MCF 10A (cell line): ENCODE measurements at regions not wholly inside any gene's neighbourhood (a gene's known extent, or its start where the extent isn't known, plus 50 kb on each side); places are given as distances from the start of the nearest gene placed in this dataset.

Source experiments
- BruUV-seq: library from RNA; stranded (reverse); fragments of 400-500 nt; replicated peaks from 2 replicates; lab custom pipeline; 2021; lab: Mats Ljungman, UMichigan
- CTCF ChIA-PET: fragments of 300-600 bp; sonication (Branson Sonifier 250); formaldehyde crosslinking; extraction: SDS; loops from one replicate; lab custom pipeline; 2021; ENCODE audit warnings: antibody characterized with exemption, inconsistent platforms; lab: Yijun Ruan, JAX
- POLR2A ChIA-PET: fragments of 300-600, 350-650 bp; sonication (Branson Sonifier 250); formaldehyde crosslinking; extraction: SDS; loops from one replicate; lab custom pipeline; 2020; ENCODE audit warnings: antibody characterized with exemption, inconsistent platforms; lab: Yijun Ruan, JAX
- DNase-seq: peaks from one replicate; pipeline ENCODE4 v3.0.0-alpha.2; 2018; ENCODE audit not compliant: unreplicated experiment
- H3K27ac Mint-ChIP-seq: one replicate; pipeline ENCODE4 v1.8.0; 2022; ENCODE audit warnings: mild to moderate bottlenecking, low read depth, mixed read lengths; ENCODE audit not compliant: unreplicated experiment
- H3K27me3 Mint-ChIP-seq: one replicate; pipeline ENCODE4 v1.8.0; 2022; ENCODE audit warnings: mixed read lengths; ENCODE audit not compliant: insufficient read depth, unreplicated experiment
- H3K36me3 Mint-ChIP-seq: one replicate; pipeline ENCODE4 v1.8.0; 2022; ENCODE audit warnings: mild to moderate bottlenecking, moderate library complexity, mixed read lengths; ENCODE audit not compliant: insufficient read depth, unreplicated experiment
- H3K4me1 Mint-ChIP-seq: one replicate; pipeline ENCODE4 v1.8.0; 2022; ENCODE audit warnings: mixed read lengths; ENCODE audit not compliant: insufficient read depth, unreplicated experiment
- H3K4me3 Mint-ChIP-seq: one replicate; pipeline ENCODE4 v1.8.0; 2022; ENCODE audit warnings: mild to moderate bottlenecking, moderate library complexity, mixed read lengths; ENCODE audit not compliant: unreplicated experiment
- H3K9me3 Mint-ChIP-seq: one replicate; pipeline ENCODE4 v1.8.0; 2022; ENCODE audit warnings: mixed read lengths; ENCODE audit not compliant: unreplicated experiment
- intact Hi-C: fragments of 100-400 bp; cut with micrococcal nuclease; formaldehyde crosslinking; loops from 2 replicates; pipeline ENCODE4 v1.14.1; 2022
- TF ChIP-seq, protein P1 (sequence below): fragments of 200-600 bp; IDR thresholded peaks from one replicate; pipeline ENCODE4 v1.8.0; 2022; ENCODE audit warnings: antibody characterized with exemption, mild to moderate bottlenecking; ENCODE audit not compliant: unreplicated experiment

DNA sequence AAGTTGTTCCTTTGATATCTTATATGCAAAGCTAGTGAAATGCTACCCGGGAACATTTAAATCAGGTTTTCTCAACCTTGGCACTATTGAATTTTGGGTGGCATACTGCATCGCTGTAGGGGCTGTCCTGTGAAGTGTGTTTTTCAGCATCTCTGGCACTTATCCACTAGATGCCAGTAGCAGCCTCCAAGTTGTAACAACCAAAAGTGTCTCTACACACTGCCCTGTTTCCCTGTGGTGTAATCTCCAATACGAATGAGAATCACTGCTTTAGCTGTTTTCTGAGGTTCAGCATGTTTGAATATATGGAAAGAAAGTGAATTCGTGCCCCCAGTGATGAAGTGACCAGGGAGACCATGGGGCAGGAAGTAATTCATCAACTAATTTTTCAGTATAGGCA lies 551.6 kb upstream of the PRKX start:
- Mint-ChIP-seq H3K27me3 (no peaks in the 10 kb centered on the region), H3K9me3 (no peaks in the 10 kb centered on the region), H3K4me1 (no peaks in the 10 kb centered on the region), H3K4me3 (no peak overlapping the region), H3K27ac (no peak overlapping the region), H3K36me3 (no peaks in the 10 kb centered on the region)
- POLR2A ChIA-PET: no interaction called here
- BruUV-seq: no TSS peak
- TF ChIP-seq, protein P1, sequence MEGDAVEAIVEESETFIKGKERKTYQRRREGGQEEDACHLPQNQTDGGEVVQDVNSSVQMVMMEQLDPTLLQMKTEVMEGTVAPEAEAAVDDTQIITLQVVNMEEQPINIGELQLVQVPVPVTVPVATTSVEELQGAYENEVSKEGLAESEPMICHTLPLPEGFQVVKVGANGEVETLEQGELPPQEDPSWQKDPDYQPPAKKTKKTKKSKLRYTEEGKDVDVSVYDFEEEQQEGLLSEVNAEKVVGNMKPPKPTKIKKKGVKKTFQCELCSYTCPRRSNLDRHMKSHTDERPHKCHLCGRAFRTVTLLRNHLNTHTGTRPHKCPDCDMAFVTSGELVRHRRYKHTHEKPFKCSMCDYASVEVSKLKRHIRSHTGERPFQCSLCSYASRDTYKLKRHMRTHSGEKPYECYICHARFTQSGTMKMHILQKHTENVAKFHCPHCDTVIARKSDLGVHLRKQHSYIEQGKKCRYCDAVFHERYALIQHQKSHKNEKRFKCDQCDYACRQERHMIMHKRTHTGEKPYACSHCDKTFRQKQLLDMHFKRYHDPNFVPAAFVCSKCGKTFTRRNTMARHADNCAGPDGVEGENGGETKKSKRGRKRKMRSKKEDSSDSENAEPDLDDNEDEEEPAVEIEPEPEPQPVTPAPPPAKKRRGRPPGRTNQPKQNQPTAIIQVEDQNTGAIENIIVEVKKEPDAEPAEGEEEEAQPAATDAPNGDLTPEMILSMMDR: no peak
- DNase-seq: no peak
- intact Hi-C loops: no loop called here
- CTCF ChIA-PET: interaction anchor here (1.3 kb wide), 1 partner anchor 302 kb away, joined by 3 read pairs; no protein-coding TSS in a partner anchor

DNA sequence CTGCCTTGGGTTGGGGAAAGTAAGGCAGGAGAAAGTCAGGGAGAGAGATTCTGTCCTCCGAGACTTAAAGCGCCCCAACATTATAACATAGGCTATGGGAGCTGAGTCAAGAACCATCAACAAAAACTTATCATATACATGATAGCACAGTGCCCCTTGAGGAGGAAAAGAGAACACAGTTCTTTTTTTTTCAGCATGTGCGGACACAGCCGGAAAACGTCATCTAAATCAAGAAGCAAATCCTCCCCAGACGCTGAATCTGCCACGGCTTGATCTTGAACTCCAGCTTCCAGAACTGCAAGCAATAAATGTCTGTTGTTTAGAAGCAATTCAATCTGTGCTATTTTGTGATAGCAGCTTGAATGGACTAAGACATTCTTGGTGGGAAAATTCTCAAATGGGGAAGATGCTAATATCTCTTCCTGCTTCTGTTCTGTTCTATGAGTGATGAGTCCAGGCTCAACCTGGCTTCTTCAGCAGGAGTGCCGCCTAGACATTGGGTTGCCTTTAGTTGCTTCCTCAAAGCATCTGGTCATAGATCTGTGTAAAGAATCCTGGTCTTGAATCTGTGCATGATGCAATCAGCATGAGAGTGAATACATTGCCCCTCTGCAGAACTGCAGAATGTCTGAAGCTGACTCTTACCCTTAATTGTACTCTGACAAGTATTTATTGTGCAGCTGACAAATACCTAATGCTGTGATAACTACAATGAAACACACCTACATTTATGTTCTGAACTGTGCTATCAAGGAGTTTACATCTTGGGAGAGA lies 549.8 kb upstream of the PRKX start:
- H3K27me3 Mint-ChIP-seq: no peaks in the 10 kb centered on the region
- H3K4me1 Mint-ChIP-seq: no peaks in the 10 kb centered on the region
- TF ChIP-seq, protein P1: peak; percentile 12
- no peaks in the 10 kb centered on the region for H3K9me3 Mint-ChIP-seq
- POLR2A ChIA-PET: no interaction called here
- intact Hi-C loops: no loop called here
- CTCF ChIA-PET: interaction anchor here (0.9 to 1.2 kb wide), 2 partner anchors 40 to 304 kb away, joined by 3 read pairs; no protein-coding TSS in a partner anchor
- H3K27ac Mint-ChIP-seq: no peak overlapping the region
- no peak overlapping the region for H3K4me3 Mint-ChIP-seq
- no peak for DNase-seq
- no TSS peak for BruUV-seq
- H3K36me3 Mint-ChIP-seq: no peaks in the 10 kb centered on the region

- H3K36me3 Mint-ChIP-seq: no peaks in the 10 kb centered on the region
- ChIA-PET CTCF (no interaction called here), POLR2A (no interaction called here)
- no peak overlapping the region for H3K4me3 Mint-ChIP-seq
- no peaks in the 10 kb centered on the region for H3K27me3 Mint-ChIP-seq
- no peak for DNase-seq
- H3K27ac Mint-ChIP-seq: no peak overlapping the region
- TF ChIP-seq, protein P1: no peak
- no TSS peak for BruUV-seq
- H3K9me3 Mint-ChIP-seq: peaks cover 28% of the 10 kb centered on the region
- H3K4me1 Mint-ChIP-seq: peaks cover 7% of the 10 kb centered on the region
- intact Hi-C loops: no loop called here
These were observed 539.6 kb upstream of the PRKX start for GRCh38 chrX:4253092-4253491.

- TF ChIP-seq, protein P1: no peak
- BruUV-seq: no TSS peak
- CTCF ChIA-PET: interaction anchor here (0.6 kb wide), 1 partner anchor 83 kb away, joined by 3 read pairs; no protein-coding TSS in a partner anchor
These were observed 536.0 kb upstream of the PRKX start for GRCh38 chrX:4249401-4249800.

More at GRCh38 chrX:4249401-4249800, 536.0 kb upstream of the PRKX start:
- peaks cover 22% of the 10 kb centered on the region for H3K9me3 Mint-ChIP-seq
- peaks cover 7% of the 10 kb centered on the region for H3K4me1 Mint-ChIP-seq
- intact Hi-C loops: no loop called here
- H3K4me3 Mint-ChIP-seq: no peak overlapping the region
- no peaks in the 10 kb centered on the region for H3K27me3 Mint-ChIP-seq
- POLR2A ChIA-PET: no interaction called here
- no peak overlapping the region for H3K27ac Mint-ChIP-seq
- no peaks in the 10 kb centered on the region for H3K36me3 Mint-ChIP-seq
- DNase-seq: no peak
